ENCODE measurements at regions not wholly inside any gene's neighbourhood (a gene's known extent, or its start where the extent isn't known, plus 50 kb on each side); places are given as distances from the start of the nearest gene placed in this dataset.
"Not testable (repeated sequence)": the region's sequence is repeated elsewhere in the genome, so short reads cannot be mapped to it uniquely, and the experiment has no call there.

GRCh38 chr2:87401726-87402345, 346.1 kb upstream of the PLGLB2 start:
- TF ChIP-seq CTCF (IDR thresholded peaks at IDR 0.05) (no peak), EZH2 (IDR thresholded peaks at IDR 0.05; ENCODE audit: borderline replicate concordance, insufficient read depth, low read depth, low read length, poor library complexity, severe bottlenecking) (no peak)
- ChIA-PET CTCF (no interaction called here), POLR2A (no interaction called here)
- WGBS (ENCODE audit: insufficient coverage): 80% methylated on average over 13 of the region's 16 CpGs
- intact Hi-C loops (cut with micrococcal nuclease): no loop called here
- no peaks in the 10 kb centered on the region for H3K36me3 ChIP-seq (replicated peaks in 1 of 2; ENCODE audit: control extremely low read depth in 1 of 2, control insufficient read depth in 1 of 2, extremely low read depth in 1 of 2, insufficient read depth in 2 of 2, low read length in 1 of 2)
- Mint-ChIP-seq H3K4me1 (no peaks in the 10 kb centered on the region), H3K9me3 (ENCODE audit: insufficient read depth) (no peaks in the 10 kb centered on the region), H3K27ac (no peak overlapping the region), H3K27me3 (no peaks in the 10 kb centered on the region), H3K4me3 (no peak overlapping the region)
- H3K4me3 ChIP-seq (ENCODE audit: control extremely low read depth in 1 of 5, extremely low read depth in 1 of 5, insufficient read depth in 1 of 5, low read depth in 2 of 5, low read length in 4 of 5): no peak overlapping the region
- no peak overlapping the region for H3K4me2 ChIP-seq (replicated peaks; ENCODE audit: low read depth, low read length, poor library complexity, severe bottlenecking)
- no peak overlapping the region for H3K9ac ChIP-seq (ENCODE audit: low read length)
- ATAC-seq (ENCODE audit: low read depth): no peak
- no peaks in the 10 kb centered on the region for H3K27me3 ChIP-seq (replicated peaks in 1 of 4; ENCODE audit: control extremely low read depth in 1 of 4, control insufficient read depth in 3 of 4, insufficient read depth in 4 of 4, low read length in 3 of 4)
- H3K79me2 ChIP-seq (ENCODE audit: control insufficient read depth, insufficient read depth, low read length): no peaks in the 10 kb centered on the region
- H3K9me3 ChIP-seq (ENCODE audit: control extremely low read depth in 1 of 3, control insufficient read depth in 2 of 3, insufficient read depth in 1 of 3, low read length in 2 of 3): peaks cover 0 to 36% (median 0%) of the 10 kb centered on the region in 3 donors
- no peaks in the 10 kb centered on the region for H3K4me1 ChIP-seq (ENCODE audit: control insufficient read depth in 2 of 2, insufficient read depth in 2 of 2, low read length in 2 of 2)
- no peak overlapping the region for H3K27ac ChIP-seq (ENCODE audit: low read length in 2 of 2)
- DNase-seq: no peak
- H4K20me1 ChIP-seq (ENCODE audit: control insufficient read depth, insufficient read depth, low read length, poor library complexity, severe bottlenecking): no peaks in the 10 kb centered on the region
- no peak overlapping the region for H2AFZ ChIP-seq (ENCODE audit: insufficient read depth, low read depth, low read length, poor library complexity, severe bottlenecking)

GRCh38 chr2:87403893-87404175, 344.1 kb upstream of the PLGLB2 start:
- no peak overlapping the region for H3K4me3 ChIP-seq (ENCODE audit: control extremely low read depth in 1 of 5, extremely low read depth in 1 of 5, insufficient read depth in 1 of 5, low read depth in 2 of 5, low read length in 4 of 5)
- H3K36me3 ChIP-seq (replicated peaks in 1 of 2; ENCODE audit: control extremely low read depth in 1 of 2, control insufficient read depth in 1 of 2, extremely low read depth in 1 of 2, insufficient read depth in 2 of 2, low read length in 1 of 2): no peaks in the 10 kb centered on the region
- TF ChIP-seq CTCF (IDR thresholded peaks at IDR 0.05) (no peak), EZH2 (IDR thresholded peaks at IDR 0.05; ENCODE audit: borderline replicate concordance, insufficient read depth, low read depth, low read length, poor library complexity, severe bottlenecking) (no peak)
- ATAC-seq (ENCODE audit: low read depth) (no peak), DNase-seq (no peak)
- no peak overlapping the region for H3K9ac ChIP-seq (ENCODE audit: low read length)
- ChIA-PET CTCF (no interaction called here), POLR2A (no interaction called here)
- no peaks in the 10 kb centered on the region for H3K27me3 Mint-ChIP-seq
- no peak overlapping the region for H3K27ac ChIP-seq (ENCODE audit: low read length in 2 of 2)
- H3K27ac Mint-ChIP-seq: no peak overlapping the region
- WGBS (ENCODE audit: insufficient coverage): 98% methylated on average over 6 of the region's 6 CpGs
- H3K9me3 Mint-ChIP-seq (ENCODE audit: insufficient read depth): no peaks in the 10 kb centered on the region
- no peaks in the 10 kb centered on the region for H3K4me1 ChIP-seq (ENCODE audit: control insufficient read depth in 2 of 2, insufficient read depth in 2 of 2, low read length in 2 of 2)
- no peak overlapping the region for H2AFZ ChIP-seq (ENCODE audit: insufficient read depth, low read depth, low read length, poor library complexity, severe bottlenecking)
- no peaks in the 10 kb centered on the region for H3K4me1 Mint-ChIP-seq
- no peaks in the 10 kb centered on the region for H4K20me1 ChIP-seq (ENCODE audit: control insufficient read depth, insufficient read depth, low read length, poor library complexity, severe bottlenecking)
- H3K4me2 ChIP-seq (replicated peaks; ENCODE audit: low read depth, low read length, poor library complexity, severe bottlenecking): no peak overlapping the region
- H3K79me2 ChIP-seq (ENCODE audit: control insufficient read depth, insufficient read depth, low read length): no peaks in the 10 kb centered on the region
- no peak overlapping the region for H3K4me3 Mint-ChIP-seq
- H3K9me3 ChIP-seq (ENCODE audit: control extremely low read depth in 1 of 3, control insufficient read depth in 2 of 3, insufficient read depth in 1 of 3, low read length in 2 of 3): peaks cover 0 to 36% (median 0%) of the 10 kb centered on the region in 3 donors
- intact Hi-C loops (cut with micrococcal nuclease): no loop called here
- no peaks in the 10 kb centered on the region for H3K27me3 ChIP-seq (replicated peaks in 1 of 4; ENCODE audit: control extremely low read depth in 1 of 4, control insufficient read depth in 3 of 4, insufficient read depth in 4 of 4, low read length in 3 of 4)

GRCh38 chr2:87404411-87405255, 343.3 kb upstream of the PLGLB2 start:
- POLR2A ChIA-PET; H3K27ac Mint-ChIP-seq; H3K4me2 ChIP-seq (replicated peaks; ENCODE audit: low read depth, low read length, poor library complexity, severe bottlenecking); H3K4me3 Mint-ChIP-seq; intact Hi-C loops (cut with micrococcal nuclease); H3K27me3 ChIP-seq (replicated peaks in 1 of 4; ENCODE audit: control extremely low read depth in 1 of 4, control insufficient read depth in 3 of 4, insufficient read depth in 4 of 4, low read length in 3 of 4); H3K4me1 Mint-ChIP-seq; H3K4me3 ChIP-seq (ENCODE audit: control extremely low read depth in 1 of 5, extremely low read depth in 1 of 5, insufficient read depth in 1 of 5, low read depth in 2 of 5, low read length in 4 of 5); ATAC-seq (ENCODE audit: low read depth); DNase-seq; H3K27ac ChIP-seq (ENCODE audit: low read length in 2 of 2); H3K27me3 Mint-ChIP-seq; CTCF ChIA-PET; H3K79me2 ChIP-seq (ENCODE audit: control insufficient read depth, insufficient read depth, low read length); H3K9ac ChIP-seq (ENCODE audit: low read length); H3K9me3 Mint-ChIP-seq (ENCODE audit: insufficient read depth); H2AFZ ChIP-seq (ENCODE audit: insufficient read depth, low read depth, low read length, poor library complexity, severe bottlenecking); H3K36me3 ChIP-seq (replicated peaks in 1 of 2; ENCODE audit: control extremely low read depth in 1 of 2, control insufficient read depth in 1 of 2, extremely low read depth in 1 of 2, insufficient read depth in 2 of 2, low read length in 1 of 2); H4K20me1 ChIP-seq (ENCODE audit: control insufficient read depth, insufficient read depth, low read length, poor library complexity, severe bottlenecking); H3K4me1 ChIP-seq (ENCODE audit: control insufficient read depth in 2 of 2, insufficient read depth in 2 of 2, low read length in 2 of 2): not testable (repeated sequence)
- WGBS (ENCODE audit: insufficient coverage): 90% methylated on average over 13 of the region's 22 CpGs
- H3K9me3 ChIP-seq (ENCODE audit: control extremely low read depth in 1 of 3, control insufficient read depth in 2 of 3, insufficient read depth in 1 of 3, low read length in 2 of 3): peaks cover 0 to 36% (median 0%) of the 10 kb centered on the region in 3 donors
